Adrenal gland (tissue), 5 donors: ENCODE measurements at regions not wholly inside any gene's neighbourhood (a gene's known extent, or its start where the extent isn't known, plus 50 kb on each side); places are given as distances from the start of the nearest gene placed in this dataset.

Experiments
- CTCF ChIP-seq, 6 experiments: fragments of 450-650 bp in 4 of 6; fragments of 200-600 bp in 2 of 6; sonication (generic) in 1 of 6; IDR thresholded peaks; 1 replicate in 5 of 6; 2 replicates in 1 of 6; pipeline versions ENCODE4 v1.5.1 to v1.8.0; 2016 to 2021; ENCODE audit warnings: antibody characterized with exemption in 6 of 6, mild to moderate bottlenecking in 2 of 6, moderate library complexity in 1 of 6
- POLR2A ChIP-seq, 2 donors: fragments of 450-650 bp; IDR thresholded peaks; one replicate each; pipeline ENCODE4 v1.6.1; 2017; ENCODE audit warnings: antibody characterized with exemption in 2 of 2, mild to moderate bottlenecking in 2 of 2, moderate library complexity in 1 of 2
- donor health status: DM: no; HTN: no; CAD: no.

DNA sequence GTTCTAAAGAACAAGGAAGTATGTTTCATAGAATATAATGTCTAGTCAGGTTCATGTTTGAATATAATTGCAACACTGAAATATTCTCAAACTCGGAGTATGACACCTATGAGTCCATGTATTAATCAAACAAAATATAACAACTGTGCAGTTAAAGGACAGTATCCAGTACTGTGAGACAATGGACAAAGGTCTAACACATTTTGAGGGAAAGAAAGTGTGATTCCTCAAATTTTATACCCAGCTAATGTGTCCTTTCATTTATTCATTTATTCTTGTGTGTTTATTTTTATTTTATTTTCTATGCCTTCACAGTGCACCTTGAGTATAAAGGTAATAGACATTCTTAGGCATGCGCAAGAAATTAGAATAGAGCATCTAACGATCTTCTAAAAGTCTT is 401.0 kb upstream of the ZFHX3 start:
- TF ChIP-seq CTCF (IDR thresholded peaks at IDR 0.05) (no peak), POLR2A (IDR thresholded peaks at IDR 0.05) (no peak)
